IMR-90 (cell line): ENCODE measurements at regions not wholly inside any gene's neighbourhood (a gene's known extent, or its start where the extent isn't known, plus 50 kb on each side); places are given as distances from the start of the nearest gene placed in this dataset.

Experiments used
- ATAC-seq: fragments of 200-7000 bp; cut with Tn5 transposase; 2 replicates; pipeline ENCODE4 v1.9.1; 2020; ENCODE audit warnings: low read depth, mild to moderate bottlenecking, moderate library complexity
- BruUV-seq: library from RNA; stranded (reverse); fragments of 400-500 nt; replicated peaks from 2 replicates; lab custom pipeline; 2021; lab: Mats Ljungman, UMichigan
- CTCF ChIA-PET: fragments of 300-600 bp; formaldehyde crosslinking; extraction: SDS; loops from one replicate; lab custom pipeline; 2021; ENCODE audit warnings: antibody characterized with exemption; lab: Yijun Ruan, JAX
- POLR2A ChIA-PET: fragments of 300-600 bp; sonication (Branson Sonifier 250); formaldehyde crosslinking; loops from one replicate; lab custom pipeline; 2022; ENCODE audit warnings: antibody characterized with exemption; ENCODE audit not compliant: unreplicated experiment; lab: Charles Lee
- DNase-seq: peaks from one replicate; pipeline ENCODE4 v3.0.0; 2013
- H2AFZ ChIP-seq: replicated peaks from 2 replicates; pipeline ENCODE3; 2013; ENCODE audit warnings: low read length, mild to moderate bottlenecking; ENCODE audit not compliant: poor library complexity
- H2AK5ac ChIP-seq: 2 replicates; pipeline ENCODE4 v1.6.1; 2013; ENCODE audit warnings: low read depth, low read length, inconsistent platforms
- H2AK9ac ChIP-seq: replicated peaks from 2 replicates; pipeline ENCODE3; 2013; ENCODE audit warnings: mild to moderate bottlenecking, low read depth, low read length, moderate library complexity; ENCODE audit not compliant: poor library complexity
- H2BK120ac ChIP-seq: 2 replicates; pipeline ENCODE4 v1.6.1; 2013; ENCODE audit warnings: low read depth, low read length, inconsistent platforms
- H2BK15ac ChIP-seq: 3 replicates; pipeline ENCODE4 v1.6.1; 2013; ENCODE audit warnings: low read depth, low read length, inconsistent platforms
- H2BK20ac ChIP-seq: 2 replicates; pipeline ENCODE4 v1.6.1; 2013; ENCODE audit warnings: low read depth, mild to moderate bottlenecking, inconsistent platforms, low read length, moderate library complexity
- H2BK5ac ChIP-seq: 2 replicates; pipeline ENCODE4 v1.6.1; 2013; ENCODE audit warnings: mild to moderate bottlenecking, low read depth, low read length, inconsistent platforms; ENCODE audit not compliant: poor library complexity, severe bottlenecking
- H3K14ac ChIP-seq: replicated peaks from 2 replicates; pipeline ENCODE4 v1.6.1; 2013; ENCODE audit warnings: low read depth, low read length, inconsistent platforms
- H3K18ac ChIP-seq: 2 replicates; pipeline ENCODE4 v1.6.1; 2013; ENCODE audit warnings: low read depth, low read length, control low read depth
- H3K23ac ChIP-seq: 2 replicates; pipeline ENCODE4 v1.6.1; 2013; ENCODE audit warnings: low read depth, low read length, inconsistent platforms
- H3K27ac ChIP-seq: 2 replicates; pipeline ENCODE4 v1.5.1; 2013; ENCODE audit warnings: mild to moderate bottlenecking, control low read depth, low read length; ENCODE audit not compliant: insufficient read depth
- H3K27me3 ChIP-seq: 2 replicates; pipeline ENCODE4 v1.6.1; 2013; ENCODE audit warnings: low read length; ENCODE audit not compliant: control insufficient read depth, insufficient read depth
- H3K36me3 ChIP-seq: 2 replicates; pipeline ENCODE4 v1.6.1; 2013; ENCODE audit warnings: low read length, mixed read lengths; ENCODE audit not compliant: control insufficient read depth, insufficient read depth
- H3K4ac ChIP-seq: 2 replicates; pipeline ENCODE4 v1.6.1; 2013; ENCODE audit warnings: low read depth, low read length, inconsistent platforms
- H3K4me1 ChIP-seq: 2 replicates; pipeline ENCODE4 v1.6.1; 2013; ENCODE audit warnings: low read length, mixed read lengths; ENCODE audit not compliant: control insufficient read depth, insufficient read depth
- H3K4me2 ChIP-seq: 2 replicates; pipeline ENCODE4 v1.6.1; 2013; ENCODE audit warnings: low read depth, mild to moderate bottlenecking, control low read depth, low read length, moderate library complexity
- H3K4me3 ChIP-seq: 2 replicates; pipeline ENCODE4 v1.5.1; 2013; ENCODE audit warnings: low read depth, mild to moderate bottlenecking, control low read depth, low read length, moderate library complexity; ENCODE audit not compliant: insufficient read depth
- H3K56ac ChIP-seq: 2 replicates; pipeline ENCODE4 v1.6.1; 2013; ENCODE audit warnings: low read length, inconsistent platforms; ENCODE audit not compliant: insufficient read depth; ENCODE audit errors: extremely low read depth
- H3K79me1 ChIP-seq, 2 experiments: 2 replicates each; pipeline ENCODE4 v1.6.1; 2013; ENCODE audit warnings: low read length in 2 of 2, inconsistent platforms in 1 of 2, low read depth in 1 of 2
- H3K9ac ChIP-seq: 2 replicates; pipeline ENCODE4 v1.6.1; 2013; ENCODE audit warnings: low read depth, low read length, control low read depth
- H3K9me1 ChIP-seq: 2 replicates; pipeline ENCODE4 v1.6.1; 2013; ENCODE audit warnings: low read length, inconsistent platforms; ENCODE audit not compliant: insufficient read depth
- H3K9me3 ChIP-seq: 2 replicates; pipeline ENCODE4 v1.6.1; 2013; ENCODE audit warnings: low read length; ENCODE audit not compliant: control insufficient read depth, insufficient read depth
- H4K20me1 ChIP-seq: 2 replicates; pipeline ENCODE4 v1.6.1; 2013; ENCODE audit warnings: low read length, inconsistent platforms; ENCODE audit not compliant: insufficient read depth
- H4K5ac ChIP-seq: 2 replicates; pipeline ENCODE4 v1.6.1; 2013; ENCODE audit warnings: mild to moderate bottlenecking, low read depth, low read length, control low read depth
- H4K8ac ChIP-seq, 2 experiments: 2 replicates each; pipeline ENCODE4 v1.6.1; 2013; ENCODE audit warnings: low read depth in 2 of 2, low read length in 2 of 2, control low read depth in 1 of 2, inconsistent platforms in 1 of 2
- H4K91ac ChIP-seq: 2 replicates; pipeline ENCODE4 v1.6.1; 2013; ENCODE audit warnings: low read depth, low read length, inconsistent platforms; ENCODE audit not compliant: insufficient read depth
- BHLHE40 ChIP-seq: fragments of 150-350 bp; IDR thresholded peaks from 2 replicates; pipeline ENCODE4 v1.6.1; 2016; ENCODE audit warnings: mild to moderate bottlenecking, low read depth, low read length
- CEBPB ChIP-seq: IDR thresholded peaks from 2 replicates; pipeline ENCODE4 v1.6.1; 2012; ENCODE audit warnings: low read depth, low read length, improper control_type of control experiment
- CHD1 ChIP-seq: IDR thresholded peaks from 2 replicates; pipeline ENCODE4 v1.6.1; 2012; ENCODE audit warnings: low read depth, low read length, improper control_type of control experiment
- FOS ChIP-seq: fragments of 150-350 bp; IDR thresholded peaks from 2 replicates; pipeline ENCODE4 v1.6.1; 2016; ENCODE audit warnings: low read depth, low read length
- MAFK ChIP-seq: IDR thresholded peaks from 2 replicates; pipeline ENCODE4 v1.6.1; 2012; ENCODE audit warnings: low read depth, low read length, improper control_type of control experiment
- MAZ ChIP-seq: IDR thresholded peaks from 2 replicates; pipeline ENCODE4 v1.6.1; 2012; ENCODE audit warnings: low read depth, mild to moderate bottlenecking, low read length, improper control_type of control experiment, moderate library complexity, borderline replicate concordance
- MXI1 ChIP-seq: IDR thresholded peaks from 2 replicates; pipeline ENCODE4 v1.6.1; 2012; ENCODE audit warnings: low read depth, mild to moderate bottlenecking, low read length, moderate library complexity, borderline replicate concordance
- NFE2L2 ChIP-seq: fragments of 150-350 bp; IDR thresholded peaks from 2 replicates; pipeline ENCODE4 v1.6.1; 2016; ENCODE audit warnings: low read depth, mild to moderate bottlenecking, low read length
- POLR2A ChIP-seq: IDR thresholded peaks from 2 replicates; pipeline ENCODE4 v1.6.1; 2012; ENCODE audit warnings: mild to moderate bottlenecking, low read depth, low read length
- RAD21 ChIP-seq: IDR thresholded peaks from 2 replicates; pipeline ENCODE4 v1.6.1; 2012; ENCODE audit warnings: low read length, improper control_type of control experiment
- RCOR1 ChIP-seq: IDR thresholded peaks from 2 replicates; pipeline ENCODE4 v1.6.1; 2012; ENCODE audit warnings: mild to moderate bottlenecking, low read length, improper control_type of control experiment; ENCODE audit not compliant: insufficient replicate concordance
- RFX5 ChIP-seq: IDR thresholded peaks from 2 replicates; pipeline ENCODE4 v1.8.0; 2012; ENCODE audit warnings: low read depth, mild to moderate bottlenecking, low read length, moderate library complexity
- SMC3 ChIP-seq: fragments of 150-350 bp; IDR thresholded peaks from 2 replicates; pipeline ENCODE4 v1.6.1; 2016; ENCODE audit warnings: low read depth, mild to moderate bottlenecking, antibody characterized with exemption, low read length, moderate library complexity
- WGBS, 2 experiments: methylation state at CpG; one replicate each; pipeline versions ENCODE4 v1.1.5 to v1.1.7; 2013; ENCODE audit warnings: missing lambda C conversion rate in 2 of 2; ENCODE audit not compliant: insufficient read length in 1 of 2; ENCODE audit errors: extremely low coverage in 2 of 2; 5-methylcytosine and 5-hydroxymethylcytosine counted together
- dilution Hi-C: fragments of 300-500 bp; cut with HindIII; formaldehyde crosslinking; loops from one replicate; pipeline ENCODE4 v1.14.3; 2018; ENCODE audit warnings: low sequenced_read_pairs; ENCODE audit not compliant: unreplicated experiment
- in situ Hi-C: fragments of 300-500 bp; cut with MboI; formaldehyde crosslinking; loops from 3 replicates; pipeline ENCODE4 v1.14.3; 2019; ENCODE audit warnings: low sequenced_read_pairs, inconsistent platforms, mixed read lengths
- intact Hi-C: fragments of 100-400 bp; cut with micrococcal nuclease; formaldehyde crosslinking; loops from 2 replicates; pipeline ENCODE4 v1.10.0; 2022
- TF ChIP-seq, protein P1 (sequence below): fragments of 150-350 bp; IDR thresholded peaks from 2 replicates; pipeline ENCODE4 v1.6.1; 2016; ENCODE audit warnings: low read depth, mild to moderate bottlenecking, low read length, moderate library complexity, borderline replicate concordance
- TF ChIP-seq, protein P2 (sequence below): conservative IDR thresholded peaks from 2 replicates; pipeline ENCODE4 v1.5.1; 2012; ENCODE audit warnings: mild to moderate bottlenecking, low read depth, low read length, improper control_type of control experiment
- TF ChIP-seq, protein P3 (sequence below): fragments of 150-350 bp; IDR thresholded peaks from 2 replicates; pipeline ENCODE4 v1.6.1; 2017; ENCODE audit warnings: mild to moderate bottlenecking, antibody characterized with exemption, low read length, low read depth

DNA sequence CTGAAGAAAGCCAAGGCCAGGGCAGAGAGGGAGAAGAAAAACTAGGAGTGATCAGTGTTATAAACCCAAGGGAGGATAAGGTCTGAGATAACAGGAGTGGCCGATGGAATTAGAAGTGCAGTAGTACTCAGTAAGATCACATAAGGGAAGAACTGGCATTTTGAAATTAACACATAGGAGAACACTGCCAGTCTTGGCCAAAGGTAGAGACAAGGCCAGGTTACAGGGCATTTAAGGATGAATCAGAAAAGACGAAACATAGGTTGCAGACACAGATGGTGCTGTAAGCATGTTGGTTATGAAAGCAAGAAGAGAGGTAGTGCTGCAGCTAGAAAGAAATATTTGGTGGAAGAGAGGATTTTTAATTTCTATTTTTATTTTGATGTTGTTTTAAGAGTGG is 278.9 kb upstream of the SNX7 start:
- Histone ChIP-seq H3K18ac (no peak overlapping the region), H3K56ac (no peak overlapping the region), H2BK15ac (no peak overlapping the region), H2BK120ac (no peak overlapping the region), H2BK5ac (no peak overlapping the region), H3K23ac (no peak overlapping the region), H4K20me1 (no peaks in the 10 kb centered on the region), H4K91ac (no peak overlapping the region), H3K79me1 (no peaks in the 10 kb centered on the region), H3K4me3 (no peak overlapping the region), H2AK5ac (no peak overlapping the region), H3K9me1 (no peaks in the 10 kb centered on the region; the same call in 1 of the 2 replicates), H2AK9ac (no peak overlapping the region), H4K5ac (no peak overlapping the region), H3K4me2 (no peak overlapping the region), H3K9ac (no peak overlapping the region), H3K27ac (no peak overlapping the region), H3K27me3 (no peaks in the 10 kb centered on the region), H4K8ac (no peak overlapping the region), H2BK20ac (no peak overlapping the region), H3K9me3 (no peaks in the 10 kb centered on the region), H3K14ac (no peak overlapping the region), H3K4me1 (peaks cover 2% of the 10 kb centered on the region), H3K36me3 (no peaks in the 10 kb centered on the region), H3K4ac (no peak overlapping the region), H2AFZ (no peak overlapping the region)
- BruUV-seq = no TSS peak
- in situ Hi-C loops (no loop called here), dilution Hi-C loops (no loop called here), intact Hi-C loops (no loop called here)
- TF ChIP-seq RFX5 (no peak), RAD21 (no peak), CHD1 (no peak), POLR2A (no peak), FOS (no peak), MXI1 (no peak), MAFK (no peak), MAZ (no peak), NFE2L2 (no peak), RCOR1 (no peak), CEBPB (no peak), BHLHE40 (no peak), SMC3 (no peak)
- TF ChIP-seq, protein P1, sequence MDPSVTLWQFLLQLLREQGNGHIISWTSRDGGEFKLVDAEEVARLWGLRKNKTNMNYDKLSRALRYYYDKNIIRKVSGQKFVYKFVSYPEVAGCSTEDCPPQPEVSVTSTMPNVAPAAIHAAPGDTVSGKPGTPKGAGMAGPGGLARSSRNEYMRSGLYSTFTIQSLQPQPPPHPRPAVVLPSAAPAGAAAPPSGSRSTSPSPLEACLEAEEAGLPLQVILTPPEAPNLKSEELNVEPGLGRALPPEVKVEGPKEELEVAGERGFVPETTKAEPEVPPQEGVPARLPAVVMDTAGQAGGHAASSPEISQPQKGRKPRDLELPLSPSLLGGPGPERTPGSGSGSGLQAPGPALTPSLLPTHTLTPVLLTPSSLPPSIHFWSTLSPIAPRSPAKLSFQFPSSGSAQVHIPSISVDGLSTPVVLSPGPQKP = no peak
- TF ChIP-seq, protein P2, sequence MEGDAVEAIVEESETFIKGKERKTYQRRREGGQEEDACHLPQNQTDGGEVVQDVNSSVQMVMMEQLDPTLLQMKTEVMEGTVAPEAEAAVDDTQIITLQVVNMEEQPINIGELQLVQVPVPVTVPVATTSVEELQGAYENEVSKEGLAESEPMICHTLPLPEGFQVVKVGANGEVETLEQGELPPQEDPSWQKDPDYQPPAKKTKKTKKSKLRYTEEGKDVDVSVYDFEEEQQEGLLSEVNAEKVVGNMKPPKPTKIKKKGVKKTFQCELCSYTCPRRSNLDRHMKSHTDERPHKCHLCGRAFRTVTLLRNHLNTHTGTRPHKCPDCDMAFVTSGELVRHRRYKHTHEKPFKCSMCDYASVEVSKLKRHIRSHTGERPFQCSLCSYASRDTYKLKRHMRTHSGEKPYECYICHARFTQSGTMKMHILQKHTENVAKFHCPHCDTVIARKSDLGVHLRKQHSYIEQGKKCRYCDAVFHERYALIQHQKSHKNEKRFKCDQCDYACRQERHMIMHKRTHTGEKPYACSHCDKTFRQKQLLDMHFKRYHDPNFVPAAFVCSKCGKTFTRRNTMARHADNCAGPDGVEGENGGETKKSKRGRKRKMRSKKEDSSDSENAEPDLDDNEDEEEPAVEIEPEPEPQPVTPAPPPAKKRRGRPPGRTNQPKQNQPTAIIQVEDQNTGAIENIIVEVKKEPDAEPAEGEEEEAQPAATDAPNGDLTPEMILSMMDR = no peak
- TF ChIP-seq, protein P3, sequence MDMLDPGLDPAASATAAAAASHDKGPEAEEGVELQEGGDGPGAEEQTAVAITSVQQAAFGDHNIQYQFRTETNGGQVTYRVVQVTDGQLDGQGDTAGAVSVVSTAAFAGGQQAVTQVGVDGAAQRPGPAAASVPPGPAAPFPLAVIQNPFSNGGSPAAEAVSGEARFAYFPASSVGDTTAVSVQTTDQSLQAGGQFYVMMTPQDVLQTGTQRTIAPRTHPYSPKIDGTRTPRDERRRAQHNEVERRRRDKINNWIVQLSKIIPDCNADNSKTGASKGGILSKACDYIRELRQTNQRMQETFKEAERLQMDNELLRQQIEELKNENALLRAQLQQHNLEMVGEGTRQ = no peak
- ChIA-PET POLR2A (no interaction called here), CTCF (no interaction called here)
- 92% methylated on average over 2 of the region's 2 CpGs; no CpG with 5 or more reads in 1 of the 2 experiments for WGBS, 2 experiments
- DNase-seq (no peak), ATAC-seq (no peak)
